NT2/D1 (cell line): ENCODE measurements at regions not wholly inside any gene's neighbourhood (a gene's known extent, or its start where the extent isn't known, plus 50 kb on each side); places are given as distances from the start of the nearest gene placed in this dataset.
A peak's percentile ranks its signal among the peaks of the same experiment; 100 is the strongest.

Source experiments
- DNase-seq: peaks from one replicate; pipeline ENCODE4 v3.0.0-alpha.2; 2011; ENCODE audit warnings: low read depth, low spot score
- H3K27me3 ChIP-seq: 2 replicates; pipeline ENCODE4 v1.6.0; 2011; ENCODE audit warnings: mild to moderate bottlenecking; ENCODE audit not compliant: insufficient read length, insufficient read depth
- H3K36me3 ChIP-seq: 2 replicates; pipeline ENCODE4 v1.6.1; 2011; ENCODE audit warnings: mild to moderate bottlenecking, low read length, mixed read lengths; ENCODE audit not compliant: insufficient read depth, insufficient read length
- H3K4me1 ChIP-seq: 2 replicates; pipeline ENCODE4 v1.5.1; 2011; ENCODE audit not compliant: insufficient read depth, insufficient read length
- H3K4me3 ChIP-seq: 2 replicates; pipeline ENCODE4 v1.5.1; 2011; ENCODE audit warnings: low read depth; ENCODE audit not compliant: insufficient read length
- H3K9ac ChIP-seq: 2 replicates; pipeline ENCODE4 v1.6.0; 2011; ENCODE audit warnings: low read depth; ENCODE audit not compliant: insufficient read length
- H3K9me3 ChIP-seq: 2 replicates; pipeline ENCODE4 v1.5.1; 2011; ENCODE audit warnings: mild to moderate bottlenecking, low read length; ENCODE audit not compliant: insufficient read depth
- SUZ12 ChIP-seq: IDR thresholded peaks from 2 replicates; pipeline ENCODE4 v1.6.1; 2011; ENCODE audit not compliant: insufficient read length, insufficient read depth; ENCODE audit errors: extremely low read depth
- YY1 ChIP-seq: IDR thresholded peaks from 2 replicates; pipeline ENCODE4 v1.6.1; 2011; ENCODE audit not compliant: insufficient read length, insufficient read depth
- ZNF274 ChIP-seq: IDR thresholded peaks from 2 replicates; pipeline ENCODE4 v1.6.1; 2011; ENCODE audit warnings: mild to moderate bottlenecking, low read depth, low read length

DNA sequence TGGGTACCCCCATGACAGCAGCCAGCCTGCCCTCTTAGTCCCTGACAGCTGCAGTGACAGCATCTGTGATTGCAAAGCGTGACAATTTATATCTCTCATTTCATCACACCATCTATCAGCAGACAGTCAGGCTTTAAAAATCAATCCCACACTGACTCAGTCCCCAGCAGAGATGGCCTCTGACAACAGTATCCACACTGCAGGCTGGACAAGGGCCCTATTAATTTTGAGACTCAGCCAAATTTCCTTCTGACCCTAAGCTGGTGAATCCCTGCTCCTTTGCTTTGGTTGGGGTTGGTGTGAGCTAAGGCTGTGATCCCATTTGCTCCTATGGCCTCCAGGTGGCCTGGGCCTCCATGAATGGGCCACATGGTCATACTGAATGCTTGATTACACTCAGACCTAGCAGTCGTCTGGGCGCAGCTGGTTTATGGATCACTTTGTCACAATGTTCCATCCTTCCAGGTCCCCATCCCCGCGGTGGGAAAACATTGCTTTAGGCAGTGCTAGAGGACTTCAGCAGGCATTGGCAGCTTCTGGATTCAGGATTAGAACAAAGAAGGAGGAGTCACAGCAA lies 68.2 kb upstream of the B3GAT1 start:
- TF ChIP-seq ZNF274 (no peak), SUZ12 (no peak), YY1 (no peak)
- peaks cover 10% of the 10 kb centered on the region for H3K4me1 ChIP-seq
- no peak overlapping the region for H3K9ac ChIP-seq
- no peak overlapping the region for H3K4me3 ChIP-seq
- no peaks in the 10 kb centered on the region for H3K27me3 ChIP-seq
- no peak for DNase-seq
- no peaks in the 10 kb centered on the region for H3K9me3 ChIP-seq
- H3K36me3 ChIP-seq = no peaks in the 10 kb centered on the region

DNA sequence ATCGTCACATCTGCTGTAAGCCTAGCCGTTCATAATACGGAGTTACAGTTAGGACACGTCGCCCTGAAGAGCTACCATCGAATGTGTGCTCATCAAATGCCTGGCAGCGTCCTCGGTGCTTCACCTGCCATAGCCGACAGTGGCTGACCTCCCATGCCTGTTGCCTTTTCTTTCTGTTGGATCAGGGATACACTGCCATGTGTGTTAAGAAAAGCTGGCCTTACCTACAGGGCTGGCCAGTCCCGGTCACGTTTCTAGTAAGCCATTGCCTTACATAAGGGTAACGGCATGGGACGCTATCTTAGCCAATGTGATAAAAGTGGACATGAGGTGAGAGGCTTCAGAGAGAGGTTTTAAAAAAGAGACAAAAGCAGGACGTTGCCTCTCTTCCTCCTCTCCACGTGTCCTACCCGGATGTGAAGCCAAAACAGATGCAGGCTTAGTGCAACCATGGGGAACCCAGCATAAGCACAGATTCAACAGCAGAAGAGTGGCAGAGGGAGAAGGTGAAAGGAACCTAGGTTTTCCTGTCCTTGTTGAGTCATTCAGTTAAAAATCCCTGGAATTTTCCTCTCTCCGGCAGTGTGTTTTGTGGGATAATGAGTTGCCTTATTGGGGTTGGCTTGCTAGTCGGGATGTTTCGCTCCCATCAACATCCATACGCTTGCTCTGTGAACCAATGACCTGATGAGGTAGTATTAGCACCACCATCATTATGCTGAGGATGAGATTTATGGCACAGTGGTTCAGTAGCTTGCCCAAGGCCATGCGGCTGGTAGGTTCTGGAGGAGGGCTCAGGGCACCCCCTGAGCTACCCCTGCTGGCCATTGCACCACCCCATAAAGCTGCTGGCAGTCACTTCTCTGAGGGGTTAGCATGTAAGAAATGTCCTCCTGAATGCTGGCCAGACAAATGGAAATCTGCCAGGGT lies 67.4 kb upstream of the B3GAT1 start:
- H3K9me3 ChIP-seq = no peaks in the 10 kb centered on the region

DNA sequence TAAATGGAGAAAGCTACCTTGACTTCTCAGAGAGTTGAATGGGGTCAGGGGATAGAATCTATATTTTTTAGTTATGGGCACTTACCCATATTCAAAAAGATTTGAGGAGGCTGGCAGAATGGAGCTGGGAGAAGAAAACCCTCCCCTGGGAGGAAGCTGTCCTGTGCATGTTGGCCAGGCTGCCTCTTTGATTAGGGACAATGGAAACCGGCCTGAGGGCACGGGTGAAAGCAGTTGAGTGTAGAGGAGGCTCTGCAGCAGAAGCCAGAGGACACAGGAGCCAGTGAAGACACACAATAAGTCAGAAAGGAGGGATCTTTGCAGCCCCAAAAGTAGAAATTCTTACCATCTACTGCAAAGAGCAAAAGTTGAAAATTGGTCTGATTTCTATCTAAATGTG lies 66.6 kb upstream of the B3GAT1 start:
- TF ChIP-seq YY1 (no peak), ZNF274 (no peak), SUZ12 (no peak)
- H3K4me3 ChIP-seq = no peak overlapping the region
- no peaks in the 10 kb centered on the region for H3K27me3 ChIP-seq
- H3K36me3 ChIP-seq = no peaks in the 10 kb centered on the region
- no peak for DNase-seq
- peaks cover 10% of the 10 kb centered on the region for H3K4me1 ChIP-seq
- H3K9me3 ChIP-seq = no peaks in the 10 kb centered on the region
- no peak overlapping the region for H3K9ac ChIP-seq

More for the DNA sequence above, 67.4 kb upstream of the B3GAT1 start:
- H3K9ac ChIP-seq = no peak overlapping the region
- no peaks in the 10 kb centered on the region for H3K36me3 ChIP-seq
- no peak overlapping the region for H3K4me3 ChIP-seq
- DNase-seq = peak; percentile 40
- TF ChIP-seq YY1 (no peak), SUZ12 (no peak), ZNF274 (no peak)
- no peaks in the 10 kb centered on the region for H3K27me3 ChIP-seq
- H3K4me1 ChIP-seq = peaks cover 10% of the 10 kb centered on the region

DNA sequence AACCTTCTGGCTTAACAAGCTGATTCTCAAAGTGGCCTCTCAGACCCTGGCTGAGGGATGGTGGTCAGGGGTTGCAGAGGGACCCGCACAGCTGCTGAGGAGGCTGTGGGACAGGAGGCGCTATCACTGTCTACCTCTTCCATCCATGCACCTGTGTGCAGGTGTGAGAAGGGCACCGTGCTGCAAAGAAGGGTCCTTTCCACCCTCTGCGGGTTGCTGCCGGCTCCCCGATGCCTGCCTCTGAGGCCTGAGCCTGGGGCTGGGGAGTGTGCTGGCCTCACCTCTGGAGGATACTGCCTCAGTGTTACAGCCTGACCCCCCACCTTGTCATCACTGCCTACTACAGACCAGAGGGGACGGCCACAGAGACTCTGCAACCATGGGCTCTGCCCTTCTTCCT lies 66.1 kb upstream of the B3GAT1 start:
- Histone ChIP-seq H3K27me3 (no peaks in the 10 kb centered on the region), H3K4me3 (no peak overlapping the region), H3K9ac (no peak overlapping the region), H3K9me3 (no peaks in the 10 kb centered on the region), H3K4me1 (peaks cover 10% of the 10 kb centered on the region), H3K36me3 (no peaks in the 10 kb centered on the region)
- no peak for DNase-seq
- TF ChIP-seq YY1 (no peak), ZNF274 (no peak)

DNA sequence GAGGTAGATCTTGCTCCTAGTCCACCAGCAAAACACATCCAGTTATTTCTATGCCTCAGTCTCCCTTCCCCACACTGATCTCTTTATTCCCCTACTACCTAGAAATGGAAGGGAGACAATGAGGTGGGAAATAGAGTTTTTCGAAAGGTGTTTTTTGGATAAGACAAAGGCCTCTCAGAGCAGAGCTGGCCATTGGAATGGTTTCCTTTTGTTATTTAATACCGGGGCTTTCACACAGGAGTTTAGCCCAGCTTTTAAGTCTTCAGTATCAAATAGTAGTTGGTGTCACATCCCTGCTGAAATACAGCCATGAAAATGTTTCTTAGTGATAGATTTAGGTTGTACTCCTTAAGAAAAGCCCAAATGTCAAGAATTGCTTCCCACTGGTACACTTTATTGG lies 65.4 kb upstream of the B3GAT1 start:
- no peak overlapping the region for H3K9ac ChIP-seq
- H3K36me3 ChIP-seq = no peaks in the 10 kb centered on the region
- no peak for DNase-seq
- TF ChIP-seq ZNF274 (no peak), SUZ12 (no peak), YY1 (no peak)
- H3K9me3 ChIP-seq = no peaks in the 10 kb centered on the region
- H3K4me3 ChIP-seq = no peak overlapping the region
- H3K27me3 ChIP-seq = no peaks in the 10 kb centered on the region
- H3K4me1 ChIP-seq = peaks cover 10% of the 10 kb centered on the region

DNA sequence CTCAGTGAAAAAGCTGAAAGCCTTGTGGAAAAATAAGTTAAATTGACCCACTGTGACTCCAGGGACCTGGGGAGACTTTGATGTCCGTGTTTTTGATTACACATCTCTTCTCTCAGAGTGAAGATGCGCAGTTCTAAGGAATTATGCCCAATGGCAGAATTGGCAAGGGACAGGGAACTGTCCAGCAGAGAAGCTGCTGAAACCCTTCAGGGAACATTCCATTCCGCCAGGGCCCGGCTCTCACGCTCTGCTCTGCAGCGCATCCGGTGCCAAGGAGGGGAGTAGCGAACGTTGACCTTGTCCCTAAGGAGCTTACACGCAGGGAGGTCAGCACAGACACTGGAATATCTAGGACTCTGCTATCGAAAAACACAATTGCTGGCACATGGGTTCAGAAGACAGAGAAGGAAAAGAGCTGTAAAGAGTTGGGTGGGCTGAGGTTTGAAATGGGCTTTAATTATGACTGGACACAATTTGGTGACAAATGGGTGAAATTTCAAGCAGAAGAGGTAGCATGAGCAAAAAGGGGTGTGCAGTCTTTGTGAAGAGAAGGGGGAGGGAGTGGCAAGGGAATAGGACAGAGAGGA lies 64.5 kb upstream of the B3GAT1 start:
- TF ChIP-seq ZNF274 (no peak), SUZ12 (no peak), YY1 (no peak)
- H3K4me1 ChIP-seq = peaks cover 10% of the 10 kb centered on the region
- H3K4me3 ChIP-seq = no peak overlapping the region
- H3K9me3 ChIP-seq = no peaks in the 10 kb centered on the region
- DNase-seq = peak; percentile 62
- no peaks in the 10 kb centered on the region for H3K36me3 ChIP-seq
- H3K27me3 ChIP-seq = no peaks in the 10 kb centered on the region
- no peak overlapping the region for H3K9ac ChIP-seq

DNA sequence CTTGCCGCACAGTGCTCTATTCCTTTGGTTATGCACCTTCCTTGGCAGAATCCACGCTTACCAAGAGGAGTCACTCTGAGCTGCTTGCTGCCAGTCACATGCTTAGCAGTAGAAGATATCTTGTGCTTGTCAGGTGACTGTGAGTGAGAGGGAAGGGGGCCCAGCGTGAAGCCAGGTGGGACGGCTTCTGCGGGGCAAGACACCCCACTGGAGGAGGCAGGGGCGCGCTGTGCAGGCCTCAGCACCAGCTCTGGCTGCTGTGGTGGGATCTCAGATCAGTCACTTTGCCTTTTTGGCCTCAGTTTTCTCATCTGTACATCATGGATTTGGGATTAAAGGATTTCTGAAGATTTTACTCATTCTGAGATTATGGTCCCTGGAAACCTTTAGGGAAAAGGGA lies 63.9 kb upstream of the B3GAT1 start:
- DNase-seq = no peak
- peaks cover 10% of the 10 kb centered on the region for H3K4me1 ChIP-seq
- H3K9ac ChIP-seq = no peak overlapping the region
- no peaks in the 10 kb centered on the region for H3K9me3 ChIP-seq
- H3K36me3 ChIP-seq = no peaks in the 10 kb centered on the region
- TF ChIP-seq ZNF274 (no peak), SUZ12 (no peak), YY1 (no peak)
- no peak overlapping the region for H3K4me3 ChIP-seq
- no peaks in the 10 kb centered on the region for H3K27me3 ChIP-seq
